ENCODE measurements at regions not wholly inside any gene's neighbourhood (a gene's known extent, or its start where the extent isn't known, plus 50 kb on each side); places are given as distances from the start of the nearest gene placed in this dataset.

GRCh38 chr3:148582126-148582525, 115.6 kb upstream of the AGTR1 start:
- TF ChIP-seq POLR2A (IDR thresholded peaks at IDR 0.05; ENCODE audit: low read depth, low read length) = no peak
- TF ChIP-seq TAF1 (IDR thresholded peaks at IDR 0.05; ENCODE audit: borderline replicate concordance, low read depth, low read length) = no peak
